GM23338 (cell line): ENCODE measurements at regions not wholly inside any gene's neighbourhood (a gene's known extent, or its start where the extent isn't known, plus 50 kb on each side); places are given as distances from the start of the nearest gene placed in this dataset.

ENCODE experiments used
- ATAC-seq: fragments of 200-7000 bp; cut with Tn5 transposase; 3 replicates; pipeline ENCODE4 v1.9.1; 2020
- DNase-seq: peaks from one replicate; pipeline ENCODE4 v3.0.0-alpha.2; 2015; ENCODE audit warnings: low spot score
- H2AFZ ChIP-seq: fragments of 200-600 bp; sonication (generic); 2 replicates; pipeline ENCODE4 v1.8.0; 2016; ENCODE audit warnings: antibody characterized with exemption, mild to moderate bottlenecking, moderate library complexity
- H3F3A ChIP-seq: fragments of 200-600 bp; sonication (generic); replicated peaks from 2 replicates; pipeline ENCODE4 v1.8.0; 2017; ENCODE audit warnings: antibody characterized with exemption, mixed run types, low read depth
- H3K27ac ChIP-seq: fragments of 200-600 bp; sonication (generic); 2 replicates; pipeline ENCODE4 v1.6.1; 2016; ENCODE audit warnings: low read depth
- H3K27me3 ChIP-seq: fragments of 200-600 bp; sonication (generic); 2 replicates; pipeline ENCODE4 v1.8.0; 2016; ENCODE audit warnings: mild to moderate bottlenecking, mixed run types, moderate library complexity; ENCODE audit not compliant: insufficient read depth
- H3K36me3 ChIP-seq: fragments of 200-600 bp; sonication (generic); 2 replicates; pipeline ENCODE4 v1.8.0; 2016; ENCODE audit warnings: mild to moderate bottlenecking; ENCODE audit not compliant: insufficient read depth
- H3K4me1 ChIP-seq: fragments of 200-600 bp; sonication (generic); 2 replicates; pipeline ENCODE4 v1.8.0; 2016; ENCODE audit warnings: mild to moderate bottlenecking, moderate library complexity; ENCODE audit not compliant: insufficient read depth
- H3K4me2 ChIP-seq: fragments of 200-600 bp; sonication (generic); 2 replicates; pipeline ENCODE4 v1.7.1; 2017; ENCODE audit warnings: mixed run types
- H3K4me3 ChIP-seq: fragments of 200-600 bp; sonication (generic); 2 replicates; pipeline ENCODE4 v1.6.1; 2016; ENCODE audit warnings: mixed run types
- H3K79me2 ChIP-seq: fragments of 200-600 bp; sonication (generic); replicated peaks from 2 replicates; pipeline ENCODE4 v1.8.0; 2017; ENCODE audit warnings: mild to moderate bottlenecking; ENCODE audit not compliant: insufficient read depth
- H3K9me2 ChIP-seq: fragments of 200-600 bp; sonication (generic); 2 replicates; pipeline ENCODE4 v1.8.0; 2017; ENCODE audit not compliant: insufficient read depth
- H4K20me1 ChIP-seq: fragments of 200-600 bp; sonication (generic); replicated peaks from 2 replicates; pipeline ENCODE4 v1.8.0; 2017; ENCODE audit warnings: mild to moderate bottlenecking; ENCODE audit not compliant: insufficient read depth
- H3K27ac Mint-ChIP-seq: 2 replicates; pipeline ENCODE4 v1.8.0; 2020; ENCODE audit warnings: inconsistent platforms, mild to moderate bottlenecking, moderate library complexity, mixed read lengths
- H3K27me3 Mint-ChIP-seq: 3 replicates; pipeline ENCODE4 v1.8.0; 2022; ENCODE audit warnings: low read depth, mild to moderate bottlenecking, moderate library complexity, mixed read lengths, inconsistent platforms; ENCODE audit not compliant: insufficient read depth, poor library complexity
- H3K36me3 Mint-ChIP-seq: 3 replicates; pipeline ENCODE4 v1.8.0; 2021; ENCODE audit warnings: low read depth, mild to moderate bottlenecking, inconsistent platforms, moderate library complexity, mixed read lengths
- H3K4me1 Mint-ChIP-seq: 3 replicates; pipeline ENCODE4 v1.8.0; 2020; ENCODE audit warnings: mild to moderate bottlenecking, inconsistent platforms, mixed read lengths
- H3K4me3 Mint-ChIP-seq: 3 replicates; pipeline ENCODE4 v1.8.0; 2021; ENCODE audit warnings: moderate library complexity, mild to moderate bottlenecking, inconsistent platforms, mixed read lengths
- H3K9me3 Mint-ChIP-seq: 3 replicates; pipeline ENCODE4 v1.8.0; 2020; ENCODE audit warnings: moderate library complexity, mild to moderate bottlenecking, inconsistent platforms, mixed read lengths
- CREB1 ChIP-seq: fragments of 250-450 bp; sonication (Bioruptor Pico); IDR thresholded peaks from 2 replicates; pipeline ENCODE4 v1.5.0; 2020; ENCODE audit warnings: low read depth, mild to moderate bottlenecking, moderate library complexity
- CTCF ChIP-seq, 2 experiments: fragments of 200-600 bp in 1 of 2; sonication (generic) in 1 of 2; conservative IDR thresholded peaks; 2 replicates each; pipeline versions ENCODE4 v1.5.1 to v1.6.1; 2016 to 2017; ENCODE audit warnings: antibody characterized with exemption in 2 of 2, low read depth in 2 of 2, mild to moderate bottlenecking in 2 of 2, moderate library complexity in 1 of 2
- ETS1 ChIP-seq: IDR thresholded peaks from 2 replicates; pipeline ENCODE4 v1.6.1; 2016; ENCODE audit warnings: antibody characterized with exemption
- EZH2 ChIP-seq: fragments of 200-600 bp; sonication (generic); IDR thresholded peaks from one replicate; pipeline ENCODE4 v1.8.0; 2017; ENCODE audit warnings: antibody characterized with exemption, mild to moderate bottlenecking, low read depth; ENCODE audit not compliant: unreplicated experiment
- EZH2phosphoT487 ChIP-seq: fragments of 200-600 bp; sonication (generic); IDR thresholded peaks from one replicate; pipeline ENCODE4 v1.8.1; 2018; ENCODE audit warnings: antibody characterized with exemption; ENCODE audit not compliant: unreplicated experiment
- JUNB ChIP-seq: IDR thresholded peaks from one replicate; pipeline ENCODE4 v1.6.1; 2016; ENCODE audit warnings: antibody characterized with exemption; ENCODE audit not compliant: unreplicated experiment
- NANOG ChIP-seq: IDR thresholded peaks from 2 replicates; pipeline ENCODE4 v1.6.1; 2016; ENCODE audit warnings: antibody characterized with exemption, borderline replicate concordance
- POLR2AphosphoS5 ChIP-seq: IDR thresholded peaks from 2 replicates; pipeline ENCODE4 v1.6.1; 2016; ENCODE audit warnings: antibody characterized with exemption, low read depth
- REST ChIP-seq: IDR thresholded peaks from one replicate; pipeline ENCODE4 v1.6.1; 2018; ENCODE audit warnings: antibody characterized with exemption; ENCODE audit not compliant: unreplicated experiment
- STAT1 ChIP-seq: IDR thresholded peaks from one replicate; pipeline ENCODE4 v1.6.1; 2016; ENCODE audit warnings: antibody characterized with exemption; ENCODE audit not compliant: unreplicated experiment
- ZNF114 ChIP-seq: fragments of 250-450 bp; sonication (Bioruptor Pico); IDR thresholded peaks from 2 replicates; pipeline ENCODE4 v1.5.0; 2020; ENCODE audit warnings: mild to moderate bottlenecking, moderate library complexity
- ZNF331 ChIP-seq: fragments of 250-450 bp; sonication (Bioruptor Pico); IDR thresholded peaks from 2 replicates; pipeline ENCODE4 v1.5.0; 2020; ENCODE audit warnings: low read depth, mild to moderate bottlenecking, moderate library complexity
- ZNF462 ChIP-seq: fragments of 250-450 bp; sonication (Bioruptor Pico); IDR thresholded peaks from 2 replicates; pipeline ENCODE4 v1.5.0; 2020; ENCODE audit warnings: mild to moderate bottlenecking, moderate library complexity

GRCh38 chr7:1361756-1362125 lies 97.5 kb downstream of the MICALL2 start:
- no peak overlapping the region for H3K4me3 ChIP-seq
- H2AFZ ChIP-seq: no peak overlapping the region
- no peaks in the 10 kb centered on the region for H3K36me3 Mint-ChIP-seq
- no peaks in the 10 kb centered on the region for H3F3A ChIP-seq
- H3K27me3 Mint-ChIP-seq: peaks cover 16% of the 10 kb centered on the region
- no peaks in the 10 kb centered on the region for H3K9me2 ChIP-seq
- no peak overlapping the region for H3K4me2 ChIP-seq
- no peak overlapping the region for H3K27ac ChIP-seq
- H3K27ac Mint-ChIP-seq: no peak overlapping the region
- no peaks in the 10 kb centered on the region for H3K27me3 ChIP-seq
- TF ChIP-seq JUNB (no peak), ETS1 (no peak), CTCF (conservative IDR thresholded peaks at IDR 0.05; ENCODE audit: low read depth in 2 of 2) (no peak), ZNF331 (CRISPR knock-in tag) (no peak), NANOG (no peak), EZH2phosphoT487 (no peak), CREB1 (CRISPR knock-in tag) (no peak), POLR2AphosphoS5 (no peak), STAT1 (no peak), REST (no peak), EZH2 (no peak), ZNF462 (no peak), ZNF114 (CRISPR knock-in tag) (no peak)
- H3K4me1 Mint-ChIP-seq: 0 out of 3 replicates have a peak, but pooled peaks cover 2% of the 10 kb centered on the region
- H4K20me1 ChIP-seq: no peaks in the 10 kb centered on the region
- ATAC-seq: no peak
- DNase-seq: no peak
- H3K36me3 ChIP-seq: no peaks in the 10 kb centered on the region
- H3K79me2 ChIP-seq: no peaks in the 10 kb centered on the region
- H3K4me3 Mint-ChIP-seq: no peak overlapping the region
- no peaks in the 10 kb centered on the region for H3K4me1 ChIP-seq
- H3K9me3 Mint-ChIP-seq: no peaks in the 10 kb centered on the region
